ENCODE measurements at regions not wholly inside any gene's neighbourhood (a gene's known extent, or its start where the extent isn't known, plus 50 kb on each side); places are given as distances from the start of the nearest gene placed in this dataset.

DNA sequence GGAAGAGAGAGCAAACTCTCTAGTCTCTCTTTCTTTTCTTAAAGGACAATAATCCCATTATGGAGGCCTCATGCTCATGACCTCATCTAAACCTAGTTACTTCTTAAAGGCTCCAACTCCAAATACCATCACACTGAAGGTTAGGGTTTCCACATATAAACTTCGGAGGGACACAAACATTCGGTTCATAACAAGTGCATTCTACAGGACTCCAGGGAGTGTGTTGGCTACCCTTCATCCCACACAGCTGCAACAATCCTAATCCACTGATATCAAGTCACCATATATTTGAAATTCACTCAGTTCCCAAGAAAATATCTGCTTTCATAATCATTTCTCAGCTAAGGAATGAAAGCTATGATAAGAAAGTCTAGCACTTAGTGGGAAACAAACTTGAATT, 265.9 kb upstream of the PLEKHG7 start:
- CTCF ChIA-PET = interaction anchor here (0.6 kb wide), 1 partner anchor 18 kb away, joined by 3 read pairs; no protein-coding TSS in a partner anchor
- Histone ChIP-seq H3K9me3 (ENCODE audit: control insufficient read depth, insufficient read depth, low read depth, low read length) (no peaks in the 10 kb centered on the region), H3K27ac (ENCODE audit: extremely low read depth, low read depth, low read length) (no peak overlapping the region), H3K4me3 (ENCODE audit: low read depth, low read length) (no peak overlapping the region), H3K4me1 (ENCODE audit: control insufficient read depth, insufficient read depth, low read length) (no peaks in the 10 kb centered on the region), H3K36me3 (ENCODE audit: control insufficient read depth in 2 of 2, insufficient read depth in 1 of 2, low read length in 2 of 2) (no peaks in the 10 kb centered on the region)
- POLR2A ChIA-PET = no interaction called here
- TF ChIP-seq ZBTB20 (tag by site-specific recombination; IDR thresholded peaks at IDR 0.05) = no peak
- TF ChIP-seq PRDM4 (tag by site-specific recombination; IDR thresholded peaks at IDR 0.05) = no peak
- TF ChIP-seq TRIM28 (IDR thresholded peaks at IDR 0.05; ENCODE audit: borderline replicate concordance, low read length) = no peak
- no peak for TF ChIP-seq ZNF521 (tag by site-specific recombination; IDR thresholded peaks at IDR 0.05)

GRCh38 chr12:92434607-92435025, 268.2 kb upstream of the PLEKHG7 start:
- H3K4me1 ChIP-seq (ENCODE audit: control insufficient read depth, insufficient read depth, low read length) = no peaks in the 10 kb centered on the region
- POLR2A ChIA-PET = no interaction called here
- CTCF ChIA-PET = interaction anchor here (0.6 to 0.7 kb wide), 3 partner anchors 26 to 535 kb away, joined by 3 to 4 read pairs (median 3); no protein-coding TSS in a partner anchor
- no peak overlapping the region for H3K4me3 ChIP-seq (ENCODE audit: low read depth, low read length)
- no peak overlapping the region for H3K27ac ChIP-seq (ENCODE audit: extremely low read depth, low read depth, low read length)
- H3K9me3 ChIP-seq (ENCODE audit: control insufficient read depth, insufficient read depth, low read depth, low read length) = no peaks in the 10 kb centered on the region
- TF ChIP-seq KLF10 (tag by site-specific recombination; IDR thresholded peaks at IDR 0.05) (no peak), ZNF621 (tag by site-specific recombination; IDR thresholded peaks at IDR 0.05) (no peak), ZNF350 (tag by site-specific recombination; IDR thresholded peaks at IDR 0.05) (no peak), TSHZ1 (tag by site-specific recombination; IDR thresholded peaks at IDR 0.05; ENCODE audit: borderline replicate concordance) (no peak), ZFP41 (tag by site-specific recombination; IDR thresholded peaks at IDR 0.05; ENCODE audit: borderline replicate concordance) (no peak), ZNF449 (tag by site-specific recombination; IDR thresholded peaks at IDR 0.05) (no peak), SCRT1 (tag by site-specific recombination; IDR thresholded peaks at IDR 0.05; ENCODE audit: borderline replicate concordance) (no peak), YY2 (tag by site-specific recombination; IDR thresholded peaks at IDR 0.05) (no peak), HOXD13 (CRISPR knock-in tag; IDR thresholded peaks at IDR 0.05; ENCODE audit: borderline replicate concordance) (no peak), ZNF626 (tag by site-specific recombination; IDR thresholded peaks at IDR 0.05) (no peak), ZNF426 (tag by site-specific recombination; IDR thresholded peaks at IDR 0.05) (no peak), ZNF214 (tag by site-specific recombination; IDR thresholded peaks at IDR 0.05; ENCODE audit: borderline replicate concordance) (no peak), BCL11B (tag by site-specific recombination; IDR thresholded peaks at IDR 0.05; ENCODE audit: low read depth) (no peak), ZNF704 (tag by site-specific recombination; IDR thresholded peaks at IDR 0.05) (no peak)
- TF ChIP-seq, protein P1, sequence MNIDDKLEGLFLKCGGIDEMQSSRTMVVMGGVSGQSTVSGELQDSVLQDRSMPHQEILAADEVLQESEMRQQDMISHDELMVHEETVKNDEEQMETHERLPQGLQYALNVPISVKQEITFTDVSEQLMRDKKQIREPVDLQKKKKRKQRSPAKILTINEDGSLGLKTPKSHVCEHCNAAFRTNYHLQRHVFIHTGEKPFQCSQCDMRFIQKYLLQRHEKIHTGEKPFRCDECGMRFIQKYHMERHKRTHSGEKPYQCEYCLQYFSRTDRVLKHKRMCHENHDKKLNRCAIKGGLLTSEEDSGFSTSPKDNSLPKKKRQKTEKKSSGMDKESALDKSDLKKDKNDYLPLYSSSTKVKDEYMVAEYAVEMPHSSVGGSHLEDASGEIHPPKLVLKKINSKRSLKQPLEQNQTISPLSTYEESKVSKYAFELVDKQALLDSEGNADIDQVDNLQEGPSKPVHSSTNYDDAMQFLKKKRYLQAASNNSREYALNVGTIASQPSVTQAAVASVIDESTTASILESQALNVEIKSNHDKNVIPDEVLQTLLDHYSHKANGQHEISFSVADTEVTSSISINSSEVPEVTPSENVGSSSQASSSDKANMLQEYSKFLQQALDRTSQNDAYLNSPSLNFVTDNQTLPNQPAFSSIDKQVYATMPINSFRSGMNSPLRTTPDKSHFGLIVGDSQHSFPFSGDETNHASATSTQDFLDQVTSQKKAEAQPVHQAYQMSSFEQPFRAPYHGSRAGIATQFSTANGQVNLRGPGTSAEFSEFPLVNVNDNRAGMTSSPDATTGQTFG (tag by site-specific recombination; IDR thresholded peaks at IDR 0.05; ENCODE audit: borderline replicate concordance) = no peak
- TF ChIP-seq, protein P2, sequence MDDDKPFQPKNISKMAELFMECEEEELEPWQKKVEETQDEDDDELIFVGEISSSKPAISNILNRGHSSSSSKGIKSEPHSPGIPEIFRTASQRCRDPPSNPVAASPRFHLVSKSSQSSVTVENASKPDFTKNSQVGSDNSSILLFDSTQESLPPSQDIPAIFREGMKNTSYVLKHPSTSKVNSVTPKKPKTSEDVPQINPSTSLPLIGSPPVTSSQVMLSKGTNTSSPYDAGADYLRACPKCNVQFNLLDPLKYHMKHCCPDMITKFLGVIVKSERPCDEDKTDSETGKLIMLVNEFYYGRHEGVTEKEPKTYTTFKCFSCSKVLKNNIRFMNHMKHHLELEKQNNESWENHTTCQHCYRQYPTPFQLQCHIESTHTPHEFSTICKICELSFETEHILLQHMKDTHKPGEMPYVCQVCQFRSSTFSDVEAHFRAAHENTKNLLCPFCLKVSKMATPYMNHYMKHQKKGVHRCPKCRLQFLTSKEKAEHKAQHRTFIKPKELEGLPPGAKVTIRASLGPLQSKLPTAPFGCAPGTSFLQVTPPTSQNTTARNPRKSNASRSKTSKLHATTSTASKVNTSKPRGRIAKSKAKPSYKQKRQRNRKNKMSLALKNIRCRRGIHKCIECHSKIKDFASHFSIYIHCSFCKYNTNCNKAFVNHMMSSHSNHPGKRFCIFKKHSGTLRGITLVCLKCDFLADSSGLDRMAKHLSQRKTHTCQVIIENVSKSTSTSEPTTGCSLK (tag by site-specific recombination; IDR thresholded peaks at IDR 0.05) = no peak
- H3K36me3 ChIP-seq (ENCODE audit: control insufficient read depth in 2 of 2, insufficient read depth in 1 of 2, low read length in 2 of 2) = no peaks in the 10 kb centered on the region
